ENCODE measurements at regions not wholly inside any gene's neighbourhood (a gene's known extent, or its start where the extent isn't known, plus 50 kb on each side); places are given as distances from the start of the nearest gene placed in this dataset.

DNA sequence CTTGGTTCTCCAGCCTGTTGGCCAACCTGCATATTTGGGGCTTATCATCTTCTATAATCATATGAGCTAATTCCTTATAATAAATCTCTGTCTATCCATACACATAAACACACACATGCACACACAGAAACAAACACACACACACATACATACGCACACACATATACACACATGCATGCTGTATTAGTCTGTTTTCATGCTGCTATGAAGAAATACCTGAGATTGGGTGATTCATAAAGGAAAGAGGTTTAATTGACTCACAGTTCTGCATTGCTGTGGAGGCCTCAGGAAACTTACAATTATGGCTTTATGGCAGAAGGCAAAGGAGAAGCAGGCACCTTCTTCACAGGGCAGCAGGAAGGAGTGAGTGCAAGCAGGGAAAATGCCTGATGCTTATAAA lies 707.4 kb upstream of the CDH2 start:
- no peak for DNase-seq
- Histone ChIP-seq H3K4me3 (replicated peaks in 1 of 3) (no peak overlapping the region), H3K27me3 (no peaks in the 10 kb centered on the region), H3K9me3 (no peaks in the 10 kb centered on the region), H3K27ac (no peak overlapping the region), H3K4me1 (no peaks in the 10 kb centered on the region), H3K36me3 (no peaks in the 10 kb centered on the region)
- TF ChIP-seq POLR2A (IDR thresholded peaks at IDR 0.05) = no peak
- TF ChIP-seq, protein P1, sequence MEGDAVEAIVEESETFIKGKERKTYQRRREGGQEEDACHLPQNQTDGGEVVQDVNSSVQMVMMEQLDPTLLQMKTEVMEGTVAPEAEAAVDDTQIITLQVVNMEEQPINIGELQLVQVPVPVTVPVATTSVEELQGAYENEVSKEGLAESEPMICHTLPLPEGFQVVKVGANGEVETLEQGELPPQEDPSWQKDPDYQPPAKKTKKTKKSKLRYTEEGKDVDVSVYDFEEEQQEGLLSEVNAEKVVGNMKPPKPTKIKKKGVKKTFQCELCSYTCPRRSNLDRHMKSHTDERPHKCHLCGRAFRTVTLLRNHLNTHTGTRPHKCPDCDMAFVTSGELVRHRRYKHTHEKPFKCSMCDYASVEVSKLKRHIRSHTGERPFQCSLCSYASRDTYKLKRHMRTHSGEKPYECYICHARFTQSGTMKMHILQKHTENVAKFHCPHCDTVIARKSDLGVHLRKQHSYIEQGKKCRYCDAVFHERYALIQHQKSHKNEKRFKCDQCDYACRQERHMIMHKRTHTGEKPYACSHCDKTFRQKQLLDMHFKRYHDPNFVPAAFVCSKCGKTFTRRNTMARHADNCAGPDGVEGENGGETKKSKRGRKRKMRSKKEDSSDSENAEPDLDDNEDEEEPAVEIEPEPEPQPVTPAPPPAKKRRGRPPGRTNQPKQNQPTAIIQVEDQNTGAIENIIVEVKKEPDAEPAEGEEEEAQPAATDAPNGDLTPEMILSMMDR (IDR thresholded peaks at IDR 0.05) = no peak
- 97 to 100% methylated on average over 1 of the region's 1 CpG for WGBS, 2 donors
- intact Hi-C loops (cut with DNase I) = no loop called here

DNA sequence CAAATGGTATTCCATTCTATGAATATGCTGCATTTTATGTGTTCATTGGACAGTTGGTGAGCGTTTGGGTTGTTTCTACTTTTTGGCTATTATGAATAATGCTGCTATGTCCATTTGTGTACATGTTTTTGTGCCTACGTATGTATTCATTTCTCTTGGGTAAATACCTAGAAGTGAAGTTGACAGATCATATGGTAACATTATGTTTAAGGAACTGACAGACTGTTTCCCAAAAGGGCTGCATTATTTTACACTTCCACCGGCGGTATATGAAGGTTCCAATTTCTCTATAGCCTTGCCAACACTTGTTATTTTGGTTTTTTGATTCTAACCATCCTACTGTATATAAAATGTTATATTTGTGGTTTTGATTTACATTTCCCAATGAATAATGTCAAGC lies 703.9 kb upstream of the CDH2 start:
- 95 to 96% methylated on average over 4 of the region's 4 CpGs for WGBS, 2 donors
- Histone ChIP-seq H3K9me3 (no peaks in the 10 kb centered on the region), H3K4me3 (replicated peaks in 1 of 3) (no peak overlapping the region), H3K27ac (no peak overlapping the region), H3K36me3 (no peaks in the 10 kb centered on the region), H3K4me1 (no peaks in the 10 kb centered on the region), H3K27me3 (no peaks in the 10 kb centered on the region)
- TF ChIP-seq, protein P1 (IDR thresholded peaks at IDR 0.05) = no peak
- no peak for TF ChIP-seq POLR2A (IDR thresholded peaks at IDR 0.05)
- no peak for DNase-seq
- intact Hi-C loops (cut with DNase I) = no loop called here

DNA sequence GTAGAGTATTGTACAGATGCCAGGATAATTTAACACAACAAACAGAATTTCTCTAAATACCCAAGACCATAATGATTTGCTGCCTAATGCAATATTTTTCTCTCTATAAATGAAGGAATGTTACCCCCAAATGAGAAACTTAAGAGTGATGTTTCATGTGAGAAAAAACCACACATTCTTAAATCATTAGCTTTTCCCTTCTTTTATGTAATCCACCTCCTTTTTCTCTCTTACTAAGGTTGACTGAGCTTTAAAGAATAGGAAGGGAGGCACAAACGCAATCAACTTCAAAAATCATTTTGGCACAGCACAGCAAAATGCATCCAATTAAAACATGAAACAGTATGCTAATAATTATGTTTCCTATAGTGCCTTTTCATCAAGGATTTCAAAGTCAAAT lies 698.1 kb upstream of the CDH2 start:
- no peak overlapping the region for H3K4me3 ChIP-seq (replicated peaks in 1 of 3)
- H3K36me3 ChIP-seq = no peaks in the 10 kb centered on the region
- intact Hi-C loops (cut with DNase I) = no loop called here
- no peak for DNase-seq
- TF ChIP-seq POLR2A (IDR thresholded peaks at IDR 0.05) = no peak
- TF ChIP-seq, protein P1 (IDR thresholded peaks at IDR 0.05) = no peak
- no peak overlapping the region for H3K27ac ChIP-seq
- no peaks in the 10 kb centered on the region for H3K27me3 ChIP-seq
- no peaks in the 10 kb centered on the region for H3K9me3 ChIP-seq
- WGBS, 2 donors = 10 to 24% methylated on average over 1 of the region's 1 CpG
- peaks cover 6 to 16% of the 10 kb centered on the region in 2 donors for H3K4me1 ChIP-seq

DNA sequence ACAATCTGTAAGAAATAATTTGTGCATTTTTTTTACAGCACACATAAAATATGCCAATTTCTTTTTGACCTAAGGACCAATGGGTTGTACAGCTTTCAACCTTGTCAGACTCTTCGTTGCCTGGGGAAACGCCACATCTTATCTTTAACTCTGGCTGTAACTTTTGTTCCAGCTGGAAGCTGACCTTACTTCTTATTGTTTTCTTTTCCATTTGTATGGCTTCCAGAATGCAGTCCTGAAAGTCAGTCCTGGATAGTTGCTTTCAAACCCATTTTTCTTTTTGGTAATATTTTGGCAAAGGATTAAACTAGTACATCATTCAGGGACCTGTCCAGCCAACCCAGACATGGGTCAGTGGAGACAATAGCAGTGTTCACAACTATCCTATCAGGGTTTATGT lies 686.5 kb upstream of the CDH2 start:
- Histone ChIP-seq H3K27ac (no peak overlapping the region), H3K9me3 (no peaks in the 10 kb centered on the region), H3K4me1 (no peaks in the 10 kb centered on the region), H3K4me3 (replicated peaks in 1 of 3) (no peak overlapping the region), H3K27me3 (no peaks in the 10 kb centered on the region), H3K36me3 (no peaks in the 10 kb centered on the region)
- no peak for DNase-seq
- 34 to 35% methylated on average over 2 of the region's 2 CpGs for WGBS, 2 donors
- no peak for TF ChIP-seq POLR2A (IDR thresholded peaks at IDR 0.05)
- TF ChIP-seq, protein P1 (IDR thresholded peaks at IDR 0.05) = no peak
- intact Hi-C loops (cut with DNase I) = no loop called here

DNA sequence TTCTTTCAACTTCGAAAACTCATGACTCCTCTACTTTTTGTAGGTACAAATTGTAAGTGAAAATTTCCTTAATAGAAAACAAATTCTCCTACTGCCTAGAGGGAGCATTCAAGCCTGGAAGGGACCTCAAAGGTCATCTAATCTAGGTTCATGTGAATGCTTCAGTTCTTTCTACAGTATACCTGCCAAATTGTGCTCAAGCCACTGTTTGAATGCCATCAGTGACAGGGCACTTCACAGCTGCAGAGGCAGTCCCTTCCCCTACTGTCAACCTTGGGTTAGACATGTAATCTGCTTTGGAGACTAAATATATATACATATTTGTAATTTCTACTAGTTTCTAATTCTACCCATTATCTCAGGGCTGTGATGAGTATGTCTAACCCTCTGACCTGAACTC lies 681.3 kb upstream of the CDH2 start:
- no peak for DNase-seq
- no peaks in the 10 kb centered on the region for H3K36me3 ChIP-seq
- H3K27ac ChIP-seq = no peak overlapping the region
- no peaks in the 10 kb centered on the region for H3K9me3 ChIP-seq
- H3K4me3 ChIP-seq (replicated peaks in 1 of 3) = no peak overlapping the region
- intact Hi-C loops (cut with DNase I) = no loop called here
- 88 to 90% methylated on average over 1 of the region's 1 CpG for WGBS, 2 donors
- TF ChIP-seq POLR2A (IDR thresholded peaks at IDR 0.05) = no peak
- TF ChIP-seq, protein P1 (IDR thresholded peaks at IDR 0.05) = no peak
- H3K4me1 ChIP-seq = peaks cover 5% of the 10 kb centered on the region in 2 donors
- no peaks in the 10 kb centered on the region for H3K27me3 ChIP-seq
